SK-N-DZ (cell line): ENCODE measurements at regions not wholly inside any gene's neighbourhood (a gene's known extent, or its start where the extent isn't known, plus 50 kb on each side); places are given as distances from the start of the nearest gene placed in this dataset.

ENCODE experiments used
- DNase-seq: peaks from one replicate; pipeline ENCODE4 v3.0.0-alpha.2; 2015; ENCODE audit warnings: low spot score

DNA sequence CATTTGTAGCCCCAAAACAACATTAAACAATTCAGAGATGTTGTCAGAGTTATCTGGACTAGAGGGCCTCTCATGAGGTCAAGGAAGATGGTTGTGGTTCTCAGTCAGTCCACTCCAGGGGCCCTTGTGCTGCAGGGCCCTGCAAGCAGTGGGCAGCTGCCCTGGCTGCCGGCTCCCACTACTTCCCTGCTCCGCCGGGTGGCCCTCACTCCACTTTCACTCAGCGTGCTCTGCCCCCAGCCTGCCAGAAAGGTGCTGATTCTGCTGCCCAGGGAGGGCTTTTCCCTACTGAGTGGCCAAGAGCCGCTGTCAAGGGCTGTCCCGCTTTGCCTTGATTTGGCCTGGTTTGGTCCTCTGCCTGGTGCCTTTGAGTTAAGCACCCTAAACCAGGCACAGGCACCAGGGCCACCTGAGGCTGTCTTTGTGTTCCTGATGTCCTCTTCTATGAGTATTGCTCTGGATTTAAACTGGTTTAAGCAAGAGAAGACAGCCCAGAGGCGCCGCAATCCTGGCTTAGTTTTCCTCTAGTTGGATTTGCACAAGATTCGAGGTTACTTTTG is 117.2 kb downstream of the GADD45G start:
- no peak for DNase-seq

DNA sequence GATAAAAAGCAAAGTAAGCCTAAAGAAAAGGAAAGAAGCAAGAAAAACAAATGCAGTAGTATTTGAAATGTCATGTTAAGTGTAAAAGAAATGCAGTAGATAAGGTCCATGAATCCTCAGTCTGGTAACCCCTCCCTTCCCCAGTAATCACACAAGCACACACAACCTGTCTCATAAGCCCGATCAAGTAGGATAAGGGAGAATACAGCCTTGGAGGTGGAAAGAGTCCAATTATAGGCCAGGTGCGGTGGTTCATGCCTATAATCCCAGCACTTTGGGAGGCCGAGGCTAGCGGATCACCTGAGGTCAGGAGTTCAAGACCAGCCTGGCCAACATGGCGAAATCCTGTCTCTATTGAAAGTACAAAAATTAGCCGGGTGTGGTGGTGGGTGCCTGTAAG is 117.9 kb downstream of the GADD45G start:
- DNase-seq = no peak

- no peak for DNase-seq
Observed at GRCh38 chr9:89723469-89724100, 118.8 kb downstream of the GADD45G start.

- no peak for DNase-seq
Observed at GRCh38 chr9:89724659-89725058, 119.8 kb downstream of the GADD45G start.

DNA sequence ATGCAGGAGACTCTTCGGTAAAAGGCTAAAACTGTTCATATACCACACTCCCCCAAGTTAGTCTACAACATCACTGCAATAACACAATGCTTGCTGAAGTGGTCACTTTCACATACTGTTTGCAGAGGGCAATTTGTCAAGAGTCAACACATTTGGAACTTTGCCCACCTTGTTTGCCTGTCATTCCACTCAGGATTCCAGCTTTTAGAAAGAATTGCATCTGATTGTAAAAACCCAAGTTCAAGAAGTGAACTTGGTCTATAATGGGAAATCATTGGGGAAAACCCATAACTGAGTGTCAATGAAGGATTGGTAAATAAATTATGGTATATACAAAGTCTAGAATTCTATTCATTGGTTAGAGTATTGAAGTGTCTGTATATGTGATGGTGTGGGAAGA is 120.5 kb downstream of the GADD45G start:
- DNase-seq = no peak

- DNase-seq = no peak
Observed at GRCh38 chr9:89729954-89730530, 125.2 kb downstream of the GADD45G start.

DNA sequence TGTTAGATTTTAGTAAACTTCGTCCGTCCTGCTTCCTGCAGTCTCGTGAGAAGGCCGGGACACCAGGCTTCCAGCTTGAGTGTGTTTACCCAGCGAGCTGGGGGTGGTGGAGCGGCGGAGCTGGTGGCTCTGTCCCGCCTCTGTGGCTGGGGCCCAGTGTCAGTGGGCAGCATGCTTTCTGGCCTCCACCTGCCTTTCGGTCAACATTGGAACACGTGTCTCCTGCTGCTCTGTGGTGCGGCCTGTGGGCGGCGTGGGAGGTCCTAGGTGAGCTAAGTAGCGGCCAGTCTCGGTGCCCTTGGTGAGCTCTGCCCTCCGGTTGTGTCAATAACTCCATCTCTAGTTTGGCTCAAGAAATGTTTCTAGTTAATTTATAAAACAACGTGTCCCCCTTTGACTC is 125.9 kb downstream of the GADD45G start:
- peak; percentile 41 for DNase-seq

DNA sequence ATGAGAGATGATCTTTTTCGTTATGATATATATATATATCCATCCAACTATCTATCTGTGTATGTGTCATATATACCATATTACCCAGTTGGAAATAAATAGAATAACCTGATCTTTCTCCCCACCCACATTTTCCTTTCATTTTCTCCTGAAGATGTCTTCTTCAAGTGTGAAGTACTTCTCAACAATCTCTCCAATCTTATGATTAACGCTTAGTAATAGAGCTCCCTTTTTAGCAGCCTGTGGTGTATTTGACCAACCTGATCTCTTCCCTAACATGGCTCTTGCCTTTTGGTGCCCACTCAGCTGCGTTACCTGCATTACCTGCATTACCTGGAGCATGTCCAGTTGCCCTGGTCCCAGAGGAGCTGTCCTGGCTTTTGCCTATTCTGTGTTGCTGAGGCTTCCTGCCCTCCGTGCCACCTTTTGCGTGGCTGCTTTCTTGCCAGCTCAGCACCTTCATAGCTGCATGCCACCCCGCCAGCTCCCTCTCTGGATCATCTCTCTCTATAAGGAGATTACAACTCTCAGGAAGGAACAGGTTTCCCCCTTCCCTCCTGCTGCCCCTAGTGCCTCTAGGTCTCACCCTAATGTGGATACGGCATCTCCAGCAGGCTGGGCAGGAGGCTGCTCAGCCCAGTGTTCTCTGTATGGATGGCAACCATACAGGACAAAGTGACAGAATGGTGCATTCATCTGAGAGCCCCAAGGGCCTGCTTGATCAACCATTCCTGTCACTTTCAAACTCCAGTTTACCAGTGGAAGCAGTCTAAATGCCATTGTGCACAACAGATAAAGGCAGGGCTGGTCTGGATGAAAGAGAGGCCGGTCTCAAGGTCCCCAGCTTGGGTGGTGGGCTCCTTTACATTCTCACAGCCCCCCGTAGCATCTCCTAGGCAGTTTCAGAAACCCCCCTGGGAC is 126.7 kb downstream of the GADD45G start:
- DNase-seq = no peak

GRCh38 chr9:89732295-89732938 is 127.6 kb downstream of the GADD45G start:
- DNase-seq = no peak

DNA sequence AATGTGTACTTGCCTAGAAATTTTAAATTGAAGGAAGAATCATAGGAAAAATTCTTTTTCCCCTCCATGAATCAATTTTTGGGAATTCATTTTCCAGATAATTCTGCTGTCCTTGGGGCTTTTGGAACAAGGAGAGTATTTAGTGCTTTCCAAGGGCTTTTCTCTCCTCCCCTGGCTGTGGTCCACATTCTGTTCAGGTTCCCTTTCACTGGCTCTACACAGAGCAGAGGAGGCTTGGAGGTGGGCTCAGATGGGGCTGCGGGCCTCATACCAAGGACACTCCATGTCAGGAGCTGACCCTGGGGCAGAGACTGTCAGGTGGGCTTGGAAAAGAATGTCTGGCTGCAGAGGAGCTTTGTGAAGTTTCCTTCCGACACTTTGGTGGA is 128.1 kb downstream of the GADD45G start:
- DNase-seq = no peak

GRCh38 chr9:89734600-89735041 is 129.8 kb downstream of the GADD45G start:
- no peak for DNase-seq

- DNase-seq = no peak
Observed at GRCh38 chr9:89738137-89738932, 133.5 kb downstream of the GADD45G start.

GRCh38 chr9:89739511-89739910 is 134.7 kb downstream of the GADD45G start:
- no peak for DNase-seq

DNA sequence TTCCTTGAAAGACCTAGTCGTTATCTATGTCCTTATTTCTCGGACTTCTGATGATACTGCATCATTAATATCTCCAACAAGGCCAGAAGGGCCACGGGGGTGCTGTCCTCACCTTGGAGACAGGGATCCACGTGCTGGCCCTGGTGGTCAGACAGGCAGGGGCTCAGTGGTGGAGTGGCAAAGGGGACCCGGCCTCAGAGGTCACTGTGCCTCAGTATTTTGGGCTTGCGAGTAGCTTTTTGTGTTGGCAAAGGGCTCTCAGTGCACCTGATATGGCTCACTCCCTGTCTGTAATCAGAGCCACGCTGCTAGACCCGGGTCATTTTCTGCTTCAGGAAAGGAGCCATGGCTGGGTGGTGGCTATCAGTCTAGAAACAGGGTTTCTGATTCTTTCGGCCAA is 135.1 kb downstream of the GADD45G start:
- no peak for DNase-seq

DNA sequence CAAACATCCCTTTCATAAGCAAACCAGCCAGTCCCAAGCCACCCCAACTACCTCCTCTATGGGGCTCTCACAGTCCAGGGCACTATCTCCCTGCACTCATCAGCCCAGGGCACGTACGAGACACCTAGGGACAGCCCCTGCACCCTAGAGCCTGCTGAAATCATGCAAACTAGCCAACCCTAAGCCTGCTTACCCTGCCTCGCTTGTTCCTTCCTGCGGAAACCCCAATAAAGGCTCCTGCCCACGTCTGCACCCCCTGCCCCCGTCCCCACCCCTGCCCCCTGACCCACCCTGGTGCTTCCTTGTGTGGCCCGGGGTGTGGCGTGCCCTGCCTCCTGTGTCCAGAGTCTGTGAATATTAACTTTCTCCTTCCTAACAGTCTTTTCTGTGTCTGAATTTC is 135.9 kb downstream of the GADD45G start:
- DNase-seq = no peak

DNA sequence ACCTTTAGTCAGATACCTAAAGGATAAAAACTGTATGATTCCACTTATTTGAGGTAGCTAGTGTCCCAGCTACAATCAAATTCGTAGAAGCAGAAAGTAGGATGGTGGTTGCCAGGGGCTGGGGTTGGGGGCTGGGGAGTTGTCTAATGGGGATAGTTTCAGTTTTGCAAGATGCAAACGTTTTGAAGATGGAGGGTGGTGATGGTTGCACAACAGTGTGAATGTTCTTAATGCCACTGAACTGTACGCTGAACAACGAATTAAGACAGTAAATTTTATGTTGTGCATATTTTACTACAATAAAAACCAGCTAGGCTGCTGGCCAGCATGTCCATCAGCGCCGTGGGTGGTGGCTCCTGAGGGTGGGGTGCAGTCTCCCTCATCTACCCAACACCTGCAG is 137.8 kb downstream of the GADD45G start:
- DNase-seq = no peak

DNA sequence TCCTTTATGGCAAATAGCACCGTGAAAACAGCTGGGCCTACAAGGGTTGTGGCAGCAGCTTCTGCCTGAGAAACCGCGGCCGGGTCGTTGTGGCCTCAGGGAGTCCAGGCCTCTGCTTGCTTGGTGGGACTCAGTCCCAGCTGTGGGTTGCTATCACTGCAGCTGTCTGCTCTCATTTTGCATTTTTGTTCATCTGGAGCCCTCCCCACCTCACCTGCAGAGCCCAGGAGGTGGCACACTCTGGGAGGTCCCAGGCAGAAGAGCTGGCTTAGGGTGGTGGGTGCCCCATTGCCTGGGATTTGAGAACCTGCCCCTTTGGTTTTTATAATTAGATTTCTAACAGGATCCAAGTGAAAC is 138.4 kb downstream of the GADD45G start:
- DNase-seq = no peak

- DNase-seq = peak; percentile 50
Observed at GRCh38 chr9:89743573-89744254, 138.9 kb downstream of the GADD45G start.

DNA sequence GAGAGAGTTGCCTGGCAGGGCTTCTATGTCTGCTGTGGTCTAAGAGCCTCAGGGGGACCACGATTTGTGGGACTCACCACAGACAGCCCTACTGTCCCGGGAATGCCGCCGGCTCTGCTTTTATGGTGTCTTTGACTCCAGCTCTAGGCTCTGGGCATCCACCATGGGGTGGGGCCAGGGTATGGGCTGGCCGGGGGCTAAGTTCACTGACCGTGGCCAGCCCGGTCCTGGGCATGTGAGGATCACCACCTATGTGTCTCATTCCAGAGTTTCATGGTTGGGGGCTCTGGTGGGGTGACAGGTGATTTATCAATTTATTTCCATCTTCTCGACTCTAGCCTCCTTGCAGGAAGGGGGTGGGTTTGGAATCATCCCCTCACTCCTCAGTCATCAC is 139.4 kb downstream of the GADD45G start:
- no peak for DNase-seq

DNA sequence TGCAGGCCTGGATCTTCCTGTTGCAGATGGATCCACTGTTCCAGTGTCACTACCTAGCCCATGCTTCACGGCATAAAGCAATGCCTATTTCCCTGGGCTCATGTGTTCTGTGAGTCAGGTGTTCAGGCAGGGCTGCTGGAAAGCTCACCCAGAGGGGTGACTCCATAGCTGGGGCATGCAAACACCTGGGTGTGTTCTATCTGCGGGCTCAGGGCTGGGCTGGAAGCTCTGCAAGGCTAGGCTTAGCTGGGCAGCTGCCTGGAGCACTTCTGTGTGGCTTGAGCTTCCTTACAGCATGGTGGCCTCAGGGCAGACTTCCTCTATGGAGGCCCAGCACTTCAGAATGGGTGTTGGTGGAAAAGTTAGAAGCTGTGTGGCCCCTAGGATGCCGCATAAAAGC is 139.9 kb downstream of the GADD45G start:
- DNase-seq = no peak
